Mucosa of descending colon (tissue), 3 donors: ENCODE measurements at regions not wholly inside any gene's neighbourhood (a gene's known extent, or its start where the extent isn't known, plus 50 kb on each side); places are given as distances from the start of the nearest gene placed in this dataset.

Experiments
- ATAC-seq: fragments of 200-7000 bp; cut with Tn5 transposase; one replicate; pipeline ENCODE4 v1.9.1; 2020; ENCODE audit warnings: mild to moderate bottlenecking, moderate library complexity
- DNase-seq, 3 donors: peaks; one replicate each; pipeline ENCODE4 v3.0.0-alpha.2; 2020
- H3K36me3 ChIP-seq: fragments of 200-600 bp; one replicate; pipeline ENCODE4 v1.8.0; 2021; ENCODE audit warnings: low read depth, mild to moderate bottlenecking
- H3K4me1 ChIP-seq: fragments of 200-600 bp; one replicate; pipeline ENCODE4 v1.8.0; 2021; ENCODE audit warnings: low read depth, mild to moderate bottlenecking
- H3K4me3 ChIP-seq: fragments of 200-600 bp; one replicate; pipeline ENCODE4 v1.8.0; 2021; ENCODE audit warnings: mild to moderate bottlenecking
- H3K9me3 ChIP-seq: fragments of 200-600 bp; one replicate; pipeline ENCODE4 v1.8.0; 2021; ENCODE audit warnings: mild to moderate bottlenecking
- CTCF ChIP-seq: fragments of 200-600 bp; IDR thresholded peaks from one replicate; pipeline ENCODE4 v1.8.0; 2022; ENCODE audit warnings: antibody characterized with exemption, mild to moderate bottlenecking
- intact Hi-C, 2 donors: fragments of 100-400 bp; cut with DNase I in 1 of 2; cut with micrococcal nuclease in 1 of 2; formaldehyde crosslinking; loops; one replicate each; pipeline versions ENCODE4 v1.11.0 to v1.11.1; 2022; cut with DNase I, micrococcal nuclease
- donor health status: DM: no; HTN: no; CAD: no; lungs with moderate emphysema.
- donor health status: DM: no; HTN: no; CAD: no.
- donor health status: DM: no; HTN: yes; CAD: no.

GRCh38 chr2:213229814-213230213, 54.5 kb upstream of the SPAG16 start:
- no peak for DNase-seq
- Histone ChIP-seq H3K9me3 (no peaks in the 10 kb centered on the region), H3K4me1 (no peaks in the 10 kb centered on the region), H3K4me3 (no peak overlapping the region), H3K36me3 (no peaks in the 10 kb centered on the region)
- intact Hi-C loops: no loop called here
- ATAC-seq: no peak
- TF ChIP-seq CTCF: no peak

- TF ChIP-seq CTCF: no peak
- Histone ChIP-seq H3K4me1 (no peaks in the 10 kb centered on the region), H3K36me3 (no peaks in the 10 kb centered on the region), H3K9me3 (no peaks in the 10 kb centered on the region), H3K4me3 (no peak overlapping the region)
- ATAC-seq (no peak), DNase-seq (no peak)
- intact Hi-C loops: no loop called here
These were observed 52.3 kb upstream of the SPAG16 start for GRCh38 chr2:213231966-213232365.

- H3K4me3 ChIP-seq: no peak overlapping the region
- DNase-seq: no peak
- no peaks in the 10 kb centered on the region for H3K36me3 ChIP-seq
- ATAC-seq: peak; percentile 67
- no peak for TF ChIP-seq CTCF
- H3K9me3 ChIP-seq: no peaks in the 10 kb centered on the region
- H3K4me1 ChIP-seq: no peaks in the 10 kb centered on the region
- intact Hi-C loops: no loop called here
These were observed 51.4 kb upstream of the SPAG16 start for GRCh38 chr2:213232649-213233437.

- Histone ChIP-seq H3K4me1 (no peaks in the 10 kb centered on the region), H3K36me3 (no peaks in the 10 kb centered on the region), H3K4me3 (no peak overlapping the region), H3K9me3 (no peaks in the 10 kb centered on the region)
- TF ChIP-seq CTCF: no peak
- ATAC-seq (no peak), DNase-seq (no peak)
- intact Hi-C loops: no loop called here
These were observed 50.6 kb upstream of the SPAG16 start for GRCh38 chr2:213233438-213234330.
